GM18907 (cell line): ENCODE measurements at regions not wholly inside any gene's neighbourhood (a gene's known extent, or its start where the extent isn't known, plus 50 kb on each side); places are given as distances from the start of the nearest gene placed in this dataset.
"Not testable (repeated sequence)": the region's sequence is repeated elsewhere in the genome, so short reads cannot be mapped to it uniquely, and the experiment has no call there.

Experiments used
- ATAC-seq: cut with Tn5 transposase; IDR thresholded peaks from one replicate; pipeline ENCODE4 v1.9.1; 2021; ENCODE audit warnings: mild to moderate bottlenecking, moderate library complexity; ENCODE audit not compliant: unreplicated experiment

- ATAC-seq, result no peak
Observed at GRCh38 chr5:121430538-121430937, 421.1 kb upstream of the FTMT start.

GRCh38 chr5:121445511-121445910 is 406.2 kb upstream of the FTMT start:
- ATAC-seq, result no peak

GRCh38 chr5:121462441-121462840 is 389.2 kb upstream of the FTMT start:
- ATAC-seq, result no peak

GRCh38 chr5:121471222-121471621 is 380.5 kb upstream of the FTMT start:
- ATAC-seq, result not testable (repeated sequence)

GRCh38 chr5:121478636-121479035 is 373.0 kb upstream of the FTMT start:
- ATAC-seq, result no peak

- ATAC-seq, result no peak
Observed at GRCh38 chr5:121479337-121479736, 372.3 kb upstream of the FTMT start.

- ATAC-seq, result no peak
Observed at GRCh38 chr5:121485281-121485680, 366.4 kb upstream of the FTMT start.

GRCh38 chr5:121485999-121486398 is 365.7 kb upstream of the FTMT start:
- ATAC-seq, result not testable (repeated sequence)

- ATAC-seq, result no peak
Observed at GRCh38 chr5:121489972-121490371, 361.7 kb upstream of the FTMT start.

GRCh38 chr5:121497176-121497575 is 354.5 kb upstream of the FTMT start:
- ATAC-seq, result no peak

GRCh38 chr5:121500310-121500709 is 351.4 kb upstream of the FTMT start:
- no peak for ATAC-seq

GRCh38 chr5:121503111-121503840 is 348.4 kb upstream of the FTMT start:
- no peak for ATAC-seq

GRCh38 chr5:121516997-121517396 is 334.7 kb upstream of the FTMT start:
- ATAC-seq, result no peak

GRCh38 chr5:121525706-121526105 is 326.0 kb upstream of the FTMT start:
- ATAC-seq, result no peak

GRCh38 chr5:121526908-121527307 is 324.8 kb upstream of the FTMT start:
- no peak for ATAC-seq

- no peak for ATAC-seq
Observed at GRCh38 chr5:121533814-121534213, 317.9 kb upstream of the FTMT start.

- no peak for ATAC-seq
Observed at GRCh38 chr5:121550989-121551388, 300.7 kb upstream of the FTMT start.

- no peak for ATAC-seq
Observed at GRCh38 chr5:121559832-121560231, 291.9 kb upstream of the FTMT start.

- ATAC-seq, result no peak
Observed at GRCh38 chr5:121572061-121572460, 279.6 kb upstream of the FTMT start.

- ATAC-seq, result no peak
Observed at GRCh38 chr5:121573721-121574382, 277.8 kb upstream of the FTMT start.

GRCh38 chr5:121581588-121581987 is 270.1 kb upstream of the FTMT start:
- ATAC-seq, result no peak

GRCh38 chr5:121596882-121597281 is 254.8 kb upstream of the FTMT start:
- ATAC-seq, result no peak

- ATAC-seq, result no peak
Observed at GRCh38 chr5:121608826-121609225, 242.9 kb upstream of the FTMT start.
